ENCODE measurements at regions not wholly inside any gene's neighbourhood (a gene's known extent, or its start where the extent isn't known, plus 50 kb on each side); places are given as distances from the start of the nearest gene placed in this dataset.

GRCh38 chr4:115671581-115671980 lies 558.2 kb upstream of the NDST4 start (continued):
- TF ChIP-seq HMGXB3 (CRISPR knock-in tag; IDR thresholded peaks at IDR 0.05; ENCODE audit: borderline replicate concordance) = no peak
- TF ChIP-seq, protein P1, sequence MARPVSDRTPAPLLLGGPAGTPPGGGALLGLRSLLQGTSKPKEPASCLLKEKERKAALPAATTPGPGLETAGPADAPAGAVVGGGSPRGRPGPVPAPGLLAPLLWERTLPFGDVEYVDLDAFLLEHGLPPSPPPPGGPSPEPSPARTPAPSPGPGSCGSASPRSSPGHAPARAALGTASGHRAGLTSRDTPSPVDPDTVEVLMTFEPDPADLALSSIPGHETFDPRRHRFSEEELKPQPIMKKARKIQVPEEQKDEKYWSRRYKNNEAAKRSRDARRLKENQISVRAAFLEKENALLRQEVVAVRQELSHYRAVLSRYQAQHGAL (CRISPR knock-in tag; IDR thresholded peaks at IDR 0.05; ENCODE audit: not compliant biosample characterization) = no peak
- no peak for TF ChIP-seq ZNF772 (CRISPR knock-in tag; IDR thresholded peaks at IDR 0.05)
- no peak for TF ChIP-seq WIZ (CRISPR knock-in tag; IDR thresholded peaks at IDR 0.05)
- TF ChIP-seq CHCHD3 (CRISPR knock-in tag; IDR thresholded peaks at IDR 0.05) = no peak
- no peak for TF ChIP-seq ZNF800 (CRISPR knock-in tag; IDR thresholded peaks at IDR 0.05)

DNA sequence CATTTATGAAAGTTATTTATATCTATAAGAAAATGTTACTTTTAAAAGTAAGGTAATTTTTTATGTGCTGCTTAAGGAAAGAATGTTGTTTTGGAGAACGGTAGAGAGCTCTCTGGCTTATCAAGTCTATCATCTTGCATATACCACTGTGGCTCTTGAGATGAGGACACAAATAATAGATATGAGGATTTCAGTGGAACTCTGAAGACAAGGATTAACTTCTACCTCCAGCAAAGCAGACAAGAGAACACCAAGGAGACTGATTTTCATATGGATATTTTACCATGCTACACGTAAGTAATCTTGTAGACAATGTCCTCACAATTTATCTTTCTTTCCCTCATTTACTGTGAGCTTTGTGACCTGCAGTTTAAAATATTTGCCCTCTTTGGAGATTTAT lies 557.5 kb upstream of the NDST4 start:
- no TSS peak for BruUV-seq (replicated peaks)
- DNase-seq (ENCODE audit: low spot score) (no peak), ATAC-seq (no peak), FAIRE-seq (no peak)
- in situ Hi-C loops (cut with HindIII; ENCODE audit: extremely low pct_ligation_motif_present, low pct_unique_long_range_greater_than_20kb) = no loop called here
- Histone ChIP-seq H3K79me2 (ENCODE audit: insufficient read depth, low read length) (no peaks in the 10 kb centered on the region), H4K20me1 (ENCODE audit: insufficient read depth, low read length) (no peaks in the 10 kb centered on the region), H3K9ac (ENCODE audit: insufficient read depth, low read depth, low read length) (no peak overlapping the region), H3K36me3 (replicated peaks in 1 of 2; ENCODE audit: control insufficient read depth in 1 of 2, insufficient read depth in 2 of 2, low read length in 2 of 2) (no peaks in the 10 kb centered on the region), H2AFZ (ENCODE audit: low read length) (no peak overlapping the region), H3K27ac (ENCODE audit: extremely low read length, insufficient read depth, low read length) (no peak overlapping the region), H3K4me2 (ENCODE audit: low read depth, low read length) (no peak overlapping the region), H3K27me3 (ENCODE audit: control insufficient read depth in 1 of 2, insufficient read depth in 2 of 2, low read length in 2 of 2) (no peaks in the 10 kb centered on the region), H3K4me1 (ENCODE audit: insufficient read depth, low read length) (no peaks in the 10 kb centered on the region), H3K4me3 (replicated peaks in 1 of 3; ENCODE audit: insufficient read depth in 1 of 3, low read depth in 2 of 3, low read length in 3 of 3) (no peak overlapping the region), H3K9me3 (ENCODE audit: low read length) (no peaks in the 10 kb centered on the region)
- TF ChIP-seq RFX1 (IDR thresholded peaks at IDR 0.05) (no peak), KDM1A (CRISPR knock-in tag; IDR thresholded peaks at IDR 0.05) (no peak), IRX3 (CRISPR knock-in tag; IDR thresholded peaks at IDR 0.05; ENCODE audit: borderline replicate concordance, low read depth) (no peak), MED1 (CRISPR knock-in tag; IDR thresholded peaks at IDR 0.05) (no peak), JARID2 (CRISPR knock-in tag; IDR thresholded peaks at IDR 0.05; ENCODE audit: insufficient replicate concordance) (no peak), NBN (conservative IDR thresholded peaks at IDR 0.05) (no peak), HNRNPH1 (optimal IDR thresholded peaks at IDR 0.05; ENCODE audit: low read depth, low read length) (no peak), U2AF2 (IDR thresholded peaks at IDR 0.05; ENCODE audit: low read depth, low read length) (no peak)
- TF ChIP-seq, protein P2, sequence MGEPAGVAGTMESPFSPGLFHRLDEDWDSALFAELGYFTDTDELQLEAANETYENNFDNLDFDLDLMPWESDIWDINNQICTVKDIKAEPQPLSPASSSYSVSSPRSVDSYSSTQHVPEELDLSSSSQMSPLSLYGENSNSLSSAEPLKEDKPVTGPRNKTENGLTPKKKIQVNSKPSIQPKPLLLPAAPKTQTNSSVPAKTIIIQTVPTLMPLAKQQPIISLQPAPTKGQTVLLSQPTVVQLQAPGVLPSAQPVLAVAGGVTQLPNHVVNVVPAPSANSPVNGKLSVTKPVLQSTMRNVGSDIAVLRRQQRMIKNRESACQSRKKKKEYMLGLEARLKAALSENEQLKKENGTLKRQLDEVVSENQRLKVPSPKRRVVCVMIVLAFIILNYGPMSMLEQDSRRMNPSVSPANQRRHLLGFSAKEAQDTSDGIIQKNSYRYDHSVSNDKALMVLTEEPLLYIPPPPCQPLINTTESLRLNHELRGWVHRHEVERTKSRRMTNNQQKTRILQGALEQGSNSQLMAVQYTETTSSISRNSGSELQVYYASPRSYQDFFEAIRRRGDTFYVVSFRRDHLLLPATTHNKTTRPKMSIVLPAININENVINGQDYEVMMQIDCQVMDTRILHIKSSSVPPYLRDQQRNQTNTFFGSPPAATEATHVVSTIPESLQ (CRISPR knock-in tag; conservative IDR thresholded peaks at IDR 0.05) = no peak
- WGBS (ENCODE audit: low lambda C conversion rate) = 1% methylated on average over 2 of the region's 2 CpGs
- intact Hi-C loops (cut with micrococcal nuclease; ENCODE audit: unreplicated experiment) = no loop called here
- POLR2A ChIA-PET = no interaction called here
- CTCF ChIA-PET (ENCODE audit: low intra/inter-chr PET ratio, low total read pairs) = no interaction called here

Data from HepG2 (cell line).